Activated CD4-positive, alpha-beta T cell treated with anti-CD3 and anti-CD28 coated beads, Interleukin-2, amount 10 ng/mL, durations not matched to agents 24 days and 14 days (primary cell): ENCODE measurements at regions not wholly inside any gene's neighbourhood (a gene's known extent, or its start where the extent isn't known, plus 50 kb on each side); places are given as distances from the start of the nearest gene placed in this dataset.

Experiments used
- DNase-seq: peaks from one replicate; pipeline ENCODE4 v3.0.0; 2022
- H3K27ac Mint-ChIP-seq: one replicate; pipeline ENCODE4 v1.8.0; 2022; ENCODE audit warnings: mild to moderate bottlenecking, mixed read lengths
- H3K27me3 Mint-ChIP-seq: one replicate; pipeline ENCODE4 v1.8.0; 2022; ENCODE audit warnings: mixed read lengths
- H3K36me3 Mint-ChIP-seq: one replicate; pipeline ENCODE4 v1.8.0; 2022; ENCODE audit warnings: low read depth, mild to moderate bottlenecking, mixed read lengths
- H3K4me1 Mint-ChIP-seq: one replicate; pipeline ENCODE4 v1.8.0; 2021; ENCODE audit warnings: mixed read lengths
- H3K4me3 Mint-ChIP-seq: one replicate; pipeline ENCODE4 v1.8.0; 2022; ENCODE audit warnings: mild to moderate bottlenecking, moderate library complexity, mixed read lengths
- H3K9me3 Mint-ChIP-seq: one replicate; pipeline ENCODE4 v1.8.0; 2021; ENCODE audit warnings: mixed read lengths
- intact Hi-C: fragments of 100-400 bp; cut with micrococcal nuclease; formaldehyde crosslinking; loops from one replicate; pipeline ENCODE4 v1.15.1; 2023

- intact Hi-C loops: no loop called here
- peaks cover 7% of the 10 kb centered on the region for H3K9me3 Mint-ChIP-seq
- no peaks in the 10 kb centered on the region for H3K36me3 Mint-ChIP-seq
- H3K27me3 Mint-ChIP-seq: no peaks in the 10 kb centered on the region
- no peak overlapping the region for H3K27ac Mint-ChIP-seq
- DNase-seq: no peak
- H3K4me3 Mint-ChIP-seq: no peak overlapping the region
- no peaks in the 10 kb centered on the region for H3K4me1 Mint-ChIP-seq
Observed at GRCh38 chr6:68473433-68474210, 161.5 kb upstream of the ADGRB3 start.

- Mint-ChIP-seq H3K27ac (no peak overlapping the region), H3K4me3 (no peak overlapping the region), H3K9me3 (no peaks in the 10 kb centered on the region), H3K27me3 (no peaks in the 10 kb centered on the region), H3K4me1 (no peaks in the 10 kb centered on the region), H3K36me3 (no peaks in the 10 kb centered on the region)
- intact Hi-C loops: no loop called here
- no peak for DNase-seq
Observed at GRCh38 chr6:68468244-68468884, 166.7 kb upstream of the ADGRB3 start.

- Mint-ChIP-seq H3K27me3 (no peaks in the 10 kb centered on the region), H3K9me3 (peaks cover 8% of the 10 kb centered on the region), H3K36me3 (no peaks in the 10 kb centered on the region), H3K4me1 (no peaks in the 10 kb centered on the region), H3K27ac (no peak overlapping the region), H3K4me3 (no peak overlapping the region)
- intact Hi-C loops: no loop called here
- no peak for DNase-seq
Observed at GRCh38 chr6:68458447-68458846, 176.6 kb upstream of the ADGRB3 start.

- Mint-ChIP-seq H3K36me3 (no peaks in the 10 kb centered on the region), H3K4me1 (no peaks in the 10 kb centered on the region), H3K27ac (no peak overlapping the region), H3K27me3 (no peaks in the 10 kb centered on the region), H3K9me3 (peaks cover 7% of the 10 kb centered on the region), H3K4me3 (no peak overlapping the region)
- no peak for DNase-seq
- intact Hi-C loops: no loop called here
Observed at GRCh38 chr6:68447112-68447511, 188.0 kb upstream of the ADGRB3 start.

GRCh38 chr6:68445926-68446325 is 189.2 kb upstream of the ADGRB3 start:
- H3K27ac Mint-ChIP-seq: no peak overlapping the region
- no peak overlapping the region for H3K4me3 Mint-ChIP-seq
- H3K4me1 Mint-ChIP-seq: no peaks in the 10 kb centered on the region
- DNase-seq: no peak
- no peaks in the 10 kb centered on the region for H3K9me3 Mint-ChIP-seq
- no peaks in the 10 kb centered on the region for H3K36me3 Mint-ChIP-seq
- intact Hi-C loops: no loop called here
- no peaks in the 10 kb centered on the region for H3K27me3 Mint-ChIP-seq

DNA sequence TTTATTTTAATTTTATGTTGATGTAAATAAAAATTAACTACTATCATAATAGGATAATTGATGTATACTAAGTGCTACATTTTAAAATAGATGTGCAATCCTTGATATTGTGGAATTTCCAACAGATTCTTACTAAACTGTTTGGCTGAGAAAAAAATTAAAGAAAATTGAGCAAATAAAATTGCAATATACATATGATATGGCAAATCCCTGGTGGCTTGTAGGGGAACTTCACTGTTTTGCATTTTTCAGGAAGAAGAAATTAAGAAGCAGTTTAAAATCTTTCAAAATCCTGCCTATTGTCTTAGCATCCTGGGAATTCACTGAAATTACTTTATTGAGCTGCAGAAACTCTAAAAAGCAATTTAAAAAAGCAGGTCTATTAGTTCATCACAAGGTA is 191.4 kb upstream of the ADGRB3 start:
- H3K36me3 Mint-ChIP-seq: no peaks in the 10 kb centered on the region
- no peak overlapping the region for H3K4me3 Mint-ChIP-seq
- intact Hi-C loops: no loop called here
- no peaks in the 10 kb centered on the region for H3K27me3 Mint-ChIP-seq
- no peak overlapping the region for H3K27ac Mint-ChIP-seq
- H3K4me1 Mint-ChIP-seq: no peaks in the 10 kb centered on the region
- H3K9me3 Mint-ChIP-seq: no peaks in the 10 kb centered on the region
- no peak for DNase-seq

GRCh38 chr6:68427630-68428029 is 207.5 kb upstream of the ADGRB3 start:
- Mint-ChIP-seq H3K9me3 (no peaks in the 10 kb centered on the region), H3K36me3 (no peaks in the 10 kb centered on the region), H3K4me1 (no peaks in the 10 kb centered on the region), H3K27ac (no peak overlapping the region), H3K4me3 (no peak overlapping the region), H3K27me3 (no peaks in the 10 kb centered on the region)
- intact Hi-C loops: no loop called here
- DNase-seq: no peak

DNA sequence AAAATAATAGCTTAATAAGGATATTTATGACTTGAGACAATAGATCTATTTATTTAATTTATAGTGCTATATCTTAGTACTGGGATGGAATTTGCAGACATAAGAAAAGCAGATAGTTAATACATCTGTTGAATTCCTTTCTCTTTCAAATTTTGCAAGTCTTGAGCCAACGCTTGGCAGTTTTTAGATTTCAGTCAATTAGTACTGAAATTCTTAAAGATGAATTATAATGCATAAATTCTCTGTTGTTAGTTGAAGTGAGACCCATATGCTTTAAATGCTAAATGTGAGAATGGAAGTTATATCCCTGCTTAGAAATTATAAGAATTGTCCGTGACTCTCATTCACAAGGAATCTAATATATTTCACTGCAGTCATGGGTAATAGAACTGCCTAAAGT is 225.1 kb upstream of the ADGRB3 start:
- no peaks in the 10 kb centered on the region for H3K4me1 Mint-ChIP-seq
- no peaks in the 10 kb centered on the region for H3K36me3 Mint-ChIP-seq
- H3K27ac Mint-ChIP-seq: no peak overlapping the region
- no peaks in the 10 kb centered on the region for H3K27me3 Mint-ChIP-seq
- H3K4me3 Mint-ChIP-seq: no peak overlapping the region
- intact Hi-C loops: no loop called here
- no peak for DNase-seq
- H3K9me3 Mint-ChIP-seq: no peaks in the 10 kb centered on the region

GRCh38 chr6:68400396-68400795 is 234.7 kb upstream of the ADGRB3 start:
- H3K9me3 Mint-ChIP-seq: peaks cover 6% of the 10 kb centered on the region
- DNase-seq: no peak
- H3K4me3 Mint-ChIP-seq: no peak overlapping the region
- no peaks in the 10 kb centered on the region for H3K27me3 Mint-ChIP-seq
- H3K36me3 Mint-ChIP-seq: no peaks in the 10 kb centered on the region
- no peaks in the 10 kb centered on the region for H3K4me1 Mint-ChIP-seq
- intact Hi-C loops: no loop called here
- no peak overlapping the region for H3K27ac Mint-ChIP-seq

- intact Hi-C loops: no loop called here
- DNase-seq: no peak
- no peaks in the 10 kb centered on the region for H3K27me3 Mint-ChIP-seq
- no peaks in the 10 kb centered on the region for H3K9me3 Mint-ChIP-seq
- no peaks in the 10 kb centered on the region for H3K36me3 Mint-ChIP-seq
- no peaks in the 10 kb centered on the region for H3K4me1 Mint-ChIP-seq
- no peak overlapping the region for H3K27ac Mint-ChIP-seq
- H3K4me3 Mint-ChIP-seq: no peak overlapping the region
Observed at GRCh38 chr6:68391953-68392352, 243.1 kb upstream of the ADGRB3 start.

DNA sequence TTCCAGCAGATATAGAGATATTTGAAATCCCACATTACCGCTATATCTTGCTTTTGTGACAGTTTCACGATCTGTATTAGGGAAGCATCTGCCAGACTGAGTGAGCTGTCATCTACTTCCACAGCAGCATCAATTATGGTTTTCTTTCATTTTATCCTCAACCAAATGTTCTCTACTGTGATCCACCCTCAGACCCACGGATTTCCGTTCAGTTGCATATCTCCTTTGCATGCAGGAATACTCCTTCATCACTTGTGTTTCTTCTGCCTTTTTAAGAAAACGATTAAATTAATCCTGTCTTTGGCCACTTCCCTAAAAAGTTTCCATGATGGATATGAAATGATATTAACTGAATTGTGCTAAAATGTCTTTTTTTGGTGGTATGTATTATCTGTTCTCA is 262.1 kb upstream of the ADGRB3 start:
- DNase-seq: no peak
- intact Hi-C loops: no loop called here
- no peak overlapping the region for H3K4me3 Mint-ChIP-seq
- no peaks in the 10 kb centered on the region for H3K9me3 Mint-ChIP-seq
- no peak overlapping the region for H3K27ac Mint-ChIP-seq
- no peaks in the 10 kb centered on the region for H3K4me1 Mint-ChIP-seq
- no peaks in the 10 kb centered on the region for H3K36me3 Mint-ChIP-seq
- no peaks in the 10 kb centered on the region for H3K27me3 Mint-ChIP-seq

GRCh38 chr6:68368845-68369244 is 266.2 kb upstream of the ADGRB3 start:
- no peaks in the 10 kb centered on the region for H3K9me3 Mint-ChIP-seq
- intact Hi-C loops: no loop called here
- no peaks in the 10 kb centered on the region for H3K36me3 Mint-ChIP-seq
- no peaks in the 10 kb centered on the region for H3K4me1 Mint-ChIP-seq
- DNase-seq: no peak
- H3K27me3 Mint-ChIP-seq: no peaks in the 10 kb centered on the region
- no peak overlapping the region for H3K27ac Mint-ChIP-seq
- no peak overlapping the region for H3K4me3 Mint-ChIP-seq

DNA sequence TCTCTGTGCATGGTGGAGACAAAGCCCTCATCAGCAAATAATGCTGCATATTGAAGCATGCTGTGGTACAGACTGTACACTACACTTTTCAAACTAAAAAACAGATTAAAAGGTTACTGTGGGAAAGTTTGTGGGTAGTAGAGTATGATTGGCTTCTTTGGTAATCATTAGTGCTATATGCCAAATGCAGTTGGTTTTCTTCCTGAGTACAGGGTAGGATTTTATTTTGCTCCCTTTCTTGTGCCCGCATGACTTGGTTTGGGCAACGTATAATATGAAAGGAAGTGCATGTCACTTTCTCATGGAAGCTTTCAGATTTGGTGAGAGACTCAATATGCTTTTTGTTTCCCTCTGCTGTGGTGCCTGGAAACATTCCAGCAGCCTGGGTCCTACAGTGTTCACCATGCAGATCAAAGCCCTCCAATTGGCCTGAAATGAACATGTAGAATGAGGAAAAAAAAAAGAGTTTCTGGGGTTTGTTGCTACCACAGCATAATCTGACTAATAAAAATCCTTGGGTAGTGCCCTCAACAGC is 270.7 kb upstream of the ADGRB3 start:
- no peak overlapping the region for H3K27ac Mint-ChIP-seq
- no peaks in the 10 kb centered on the region for H3K4me1 Mint-ChIP-seq
- H3K4me3 Mint-ChIP-seq: no peak overlapping the region
- intact Hi-C loops: no loop called here
- no peak for DNase-seq
- no peaks in the 10 kb centered on the region for H3K27me3 Mint-ChIP-seq
- H3K36me3 Mint-ChIP-seq: no peaks in the 10 kb centered on the region
- peaks cover under 1% of the 10 kb centered on the region for H3K9me3 Mint-ChIP-seq

- DNase-seq: peak; percentile 61
- Mint-ChIP-seq H3K27me3 (no peaks in the 10 kb centered on the region), H3K36me3 (no peaks in the 10 kb centered on the region), H3K4me3 (no peak overlapping the region), H3K9me3 (no peaks in the 10 kb centered on the region), H3K4me1 (no peaks in the 10 kb centered on the region), H3K27ac (no peak overlapping the region)
- intact Hi-C loops: no loop called here
Observed at GRCh38 chr6:68343901-68344300, 291.2 kb upstream of the ADGRB3 start.
